K562 (cell line): ENCODE measurements at regions not wholly inside any gene's neighbourhood (a gene's known extent, or its start where the extent isn't known, plus 50 kb on each side); places are given as distances from the start of the nearest gene placed in this dataset.

Source experiments
- ATAC-seq: fragments of 200-7000 bp; cut with Tn5 transposase; 3 replicates; pipeline ENCODE4 v1.9.1; 2020; ENCODE audit warnings: moderate library complexity
- BruUV-seq: library from RNA; stranded (reverse); fragments of 400-500 nt; replicated peaks from 2 replicates; lab custom pipeline; 2021; lab: Mats Ljungman, UMichigan
- CTCF ChIA-PET: fragments of 300-600 bp; formaldehyde crosslinking; extraction: SDS; loops from one replicate; lab custom pipeline; 2021; ENCODE audit warnings: low intra/inter-chr PET ratio; lab: Yijun Ruan, JAX
- POLR2A ChIA-PET: fragments of 300-600, 350-650 bp; sonication (Branson Sonifier 250); formaldehyde crosslinking; extraction: SDS; loops from one replicate; lab custom pipeline; 2021; ENCODE audit warnings: antibody characterized with exemption, inconsistent platforms; lab: Yijun Ruan, JAX
- DNase-seq, 4 experiments: peaks; one replicate each; pipeline versions ENCODE4 v3.0.0 to v3.0.0-alpha.2; 2011 to 2018; ENCODE audit warnings: low spot score in 3 of 4, mixed read lengths in 3 of 4; ENCODE audit errors: extremely low read depth in 1 of 4
- FAIRE-seq: peaks from 2 replicates; lab custom pipeline; 2011; peaks lifted over from hg19 to GRCh38; lab: Jason Lieb, UNC
- H2AFZ ChIP-seq: 2 replicates; pipeline ENCODE4 v1.6.0; 2011; ENCODE audit warnings: low read depth, low read length, control low read depth, inconsistent platforms
- H3K27ac ChIP-seq: fragments of 200-600 bp; 3 replicates; pipeline ENCODE4 v1.8.0; 2011; ENCODE audit warnings: low read depth, mild to moderate bottlenecking, control low read depth, inconsistent platforms, low read length, moderate library complexity, mixed read lengths; ENCODE audit errors: extremely low read depth
- H3K27me3 ChIP-seq, 2 experiments: fragments of 300-600 bp in 1 of 2; 2 replicates in 1 of 2; 3 replicates in 1 of 2; pipeline versions ENCODE4 v1.6.0 to v1.8.0; 2011; ENCODE audit warnings: inconsistent platforms in 2 of 2, low read length in 2 of 2, mild to moderate bottlenecking in 1 of 2, mixed read lengths in 1 of 2, moderate library complexity in 1 of 2; ENCODE audit not compliant: control insufficient read depth in 2 of 2, insufficient read depth in 2 of 2
- H3K36me3 ChIP-seq: fragments of 300-600 bp; 3 replicates; pipeline ENCODE4 v1.8.0; 2011; ENCODE audit warnings: mild to moderate bottlenecking, low read length, inconsistent platforms; ENCODE audit not compliant: control insufficient read depth, insufficient read depth
- H3K4me1 ChIP-seq, 2 experiments: fragments of 200-600 bp in 1 of 2; replicated peaks in 1 of 2; 2 replicates in 1 of 2; 3 replicates in 1 of 2; pipeline versions ENCODE4 v1.5.1 to v1.8.0; 2011; ENCODE audit warnings: inconsistent platforms in 2 of 2, low read length in 2 of 2, mild to moderate bottlenecking in 1 of 2, mixed read lengths in 1 of 2, moderate library complexity in 1 of 2; ENCODE audit not compliant: control insufficient read depth in 2 of 2, insufficient read depth in 2 of 2
- H3K4me2 ChIP-seq: 2 replicates; pipeline ENCODE4 v1.6.1; 2011; ENCODE audit warnings: low read length, control low read depth, inconsistent platforms, mixed read lengths; ENCODE audit not compliant: insufficient read depth
- H3K4me3 ChIP-seq: fragments of 200-600 bp; sonication (generic), shearing (Covaris generic); 2 replicates; pipeline ENCODE4 v1.5.1; 2016; ENCODE audit warnings: control low read depth, inconsistent platforms
- H3K79me2 ChIP-seq: fragments of 200-600 bp; 3 replicates; pipeline ENCODE4 v1.8.0; 2011; ENCODE audit warnings: low read length, inconsistent platforms; ENCODE audit not compliant: control insufficient read depth, insufficient read depth
- H3K9ac ChIP-seq, 2 experiments: 2 replicates each; pipeline versions ENCODE4 v1.6.0 to v1.6.1; 2011; ENCODE audit warnings: low read depth in 2 of 2, low read length in 2 of 2, control low read depth in 1 of 2, inconsistent platforms in 1 of 2, mild to moderate bottlenecking in 1 of 2, mixed read lengths in 1 of 2; ENCODE audit not compliant: insufficient read depth in 1 of 2
- H3K9me1 ChIP-seq: one replicate; pipeline ENCODE4 v1.6.0; 2011; ENCODE audit warnings: inconsistent platforms, mild to moderate bottlenecking, low read length, moderate library complexity; ENCODE audit not compliant: control insufficient read depth, insufficient read depth
- H3K9me3 ChIP-seq: replicated peaks from 2 replicates; pipeline ENCODE4 v1.5.1; 2011; ENCODE audit warnings: low read depth, low read length, inconsistent platforms; ENCODE audit not compliant: control insufficient read depth, insufficient read depth
- H4K20me1 ChIP-seq: replicated peaks from 2 replicates; pipeline ENCODE4 v1.6.1; 2011; ENCODE audit warnings: low read length, inconsistent platforms, mixed read lengths; ENCODE audit not compliant: control insufficient read depth, insufficient read depth
- CBX3 ChIP-seq, 2 experiments: IDR thresholded peaks; 1 replicate in 1 of 2; 2 replicates in 1 of 2; pipeline ENCODE4 v1.6.1; 2012; ENCODE audit warnings: inconsistent platforms in 2 of 2, low read length in 2 of 2, borderline replicate concordance in 1 of 2, control low read depth in 1 of 2
- CBX8 ChIP-seq: fragments of 200-600 bp; sonication (generic); IDR thresholded peaks from 2 replicates; pipeline ENCODE4 v1.6.1; 2012; ENCODE audit warnings: borderline replicate concordance, mixed run types, low read depth, mild to moderate bottlenecking, moderate library complexity, mixed read lengths, low read length, control low read depth, inconsistent platforms; ENCODE audit not compliant: poor library complexity, severe bottlenecking; ENCODE audit errors: extremely low read depth
- HSF4 ChIP-seq: fragments of 250-450 bp; sonication (Bioruptor Pico); IDR thresholded peaks from 2 replicates; pipeline ENCODE4 v2.1.2; 2022; ENCODE audit warnings: mild to moderate bottlenecking, moderate library complexity, borderline replicate concordance
- LCOR ChIP-seq: sonication (generic); formaldehyde crosslinking; IDR thresholded peaks from 2 replicates; pipeline ENCODE4 v1.8.0; 2022; ENCODE audit warnings: mild to moderate bottlenecking, missing genetic modification reagents
- MLLT1 ChIP-seq, 2 experiments: fragments of 450-650 bp; IDR thresholded peaks; 2 replicates each; pipeline ENCODE4 v1.6.1; 2016
- NFYB ChIP-seq: IDR thresholded peaks from 2 replicates; pipeline ENCODE4 v1.6.1; 2011; ENCODE audit warnings: mild to moderate bottlenecking, moderate library complexity; ENCODE audit not compliant: insufficient read length; ENCODE audit errors: extremely low read depth
- PML ChIP-seq: IDR thresholded peaks from 2 replicates; pipeline ENCODE4 v1.6.1; 2012; ENCODE audit warnings: low read length, inconsistent platforms
- POLR2B ChIP-seq: fragments of 450-650 bp; IDR thresholded peaks from 2 replicates; pipeline ENCODE4 v1.6.1; 2018; ENCODE audit warnings: low read depth; ENCODE audit not compliant: partially characterized antibody
- RCOR1 ChIP-seq, 2 experiments: IDR thresholded peaks; 2 replicates each; pipeline ENCODE4 v1.6.1; 2012; ENCODE audit warnings: low read depth in 2 of 2, low read length in 2 of 2, borderline replicate concordance in 1 of 2, improper control_type of control experiment in 1 of 2
- RFX1 ChIP-seq: fragments of 450-650 bp; IDR thresholded peaks from 2 replicates; pipeline ENCODE4 v1.6.1; 2016; ENCODE audit warnings: mild to moderate bottlenecking, moderate library complexity
- RFX7 ChIP-seq: fragments of 250-450 bp; sonication (Bioruptor Pico); IDR thresholded peaks from 2 replicates; pipeline ENCODE4 v1.5.1; 2021; ENCODE audit warnings: mild to moderate bottlenecking
- RUNX1 ChIP-seq: sonication (generic); IDR thresholded peaks from 2 replicates; pipeline ENCODE4 v1.6.1; 2016; ENCODE audit warnings: antibody characterized with exemption, low read depth
- SAFB2 ChIP-seq: fragments of 200-400 bp; formaldehyde crosslinking; IDR thresholded peaks from 2 replicates; pipeline ENCODE4 v1.6.1; 2018; ENCODE audit warnings: borderline replicate concordance, low read length, low read depth, moderate library complexity; ENCODE audit not compliant: severe bottlenecking
- ZNF436 ChIP-seq: fragments of 250-450, 450-650 bp; sonication (Bioruptor Pico); formaldehyde crosslinking; IDR thresholded peaks from 2 replicates; pipeline ENCODE4 v1.7.0; 2020; ENCODE audit warnings: mild to moderate bottlenecking
- WGBS: fragments of 100-300 bp; shearing (Covaris generic); methylation state at CpG from one replicate; pipeline ENCODE4 v1.1.6; 2016; ENCODE audit warnings: low coverage, mixed read lengths; ENCODE audit not compliant: insufficient coverage; ENCODE audit errors: missing lambda C conversion rate; 5-methylcytosine and 5-hydroxymethylcytosine counted together
- in situ Hi-C: fragments of 300-500 bp; cut with MboI; formaldehyde crosslinking; loops from 4 replicates; pipeline ENCODE4 v1.15.0; 2018; ENCODE audit warnings: inconsistent platforms, mixed read lengths
- intact Hi-C: fragments of 100-400 bp; cut with micrococcal nuclease; formaldehyde crosslinking; loops from 2 replicates; pipeline ENCODE4 v1.14.2; 2022
- TF ChIP-seq, protein P1 (sequence below): fragments of 150-350 bp; conservative IDR thresholded peaks from 2 replicates; pipeline ENCODE4 v1.6.1; 2014; ENCODE audit warnings: low read length

DNA sequence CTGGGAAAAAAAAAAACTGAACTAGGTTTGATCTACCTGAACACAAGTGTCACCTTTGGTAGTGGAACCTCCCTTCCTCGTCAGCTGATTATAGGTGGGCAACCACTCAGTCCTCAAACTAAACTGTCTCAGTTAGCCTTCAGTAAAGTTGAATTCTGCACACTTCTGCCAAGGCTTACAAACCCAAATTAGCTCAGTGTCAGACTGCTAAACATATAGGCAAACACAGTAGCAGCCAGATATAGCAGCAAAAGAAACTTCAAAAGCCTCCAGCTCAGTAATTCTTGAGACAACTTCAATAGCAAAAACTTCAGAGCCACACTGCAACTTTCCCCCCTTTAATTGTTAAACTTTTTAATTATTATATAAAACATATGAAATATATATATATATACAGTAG is 956.9 kb downstream of the XPNPEP1 start:
- Histone ChIP-seq H3K9ac (no peak overlapping the region), H3K27ac (no peak overlapping the region), H3K4me2 (no peak overlapping the region), H3K27me3 (no peaks in the 10 kb centered on the region), H3K4me1 (no peaks in the 10 kb centered on the region), H3K9me1 (no peaks in the 10 kb centered on the region), H3K9me3 (no peaks in the 10 kb centered on the region), H3K36me3 (no peaks in the 10 kb centered on the region), H3K79me2 (no peaks in the 10 kb centered on the region), H3K4me3 (no peak overlapping the region), H2AFZ (no peak overlapping the region), H4K20me1 (no peaks in the 10 kb centered on the region)
- ATAC-seq (no peak), DNase-seq (no peak), FAIRE-seq (no peak)
- WGBS = 0% methylated on average over 1 of the region's 1 CpG
- in situ Hi-C loops = no loop called here
- TF ChIP-seq SAFB2 = no peak
- TF ChIP-seq RFX7 (CRISPR knock-in tag) = no peak
- TF ChIP-seq RUNX1 = no peak
- TF ChIP-seq LCOR (CRISPR knock-in tag) = no peak
- no peak for TF ChIP-seq RCOR1 (IDR thresholded peaks at IDR 0.05; ENCODE audit: borderline replicate concordance in 1 of 2, low read depth in 2 of 2, low read length in 2 of 2)
- TF ChIP-seq NFYB = no peak
- no peak for TF ChIP-seq POLR2B
- BruUV-seq = no TSS peak
- intact Hi-C loops = no loop called here
- ChIA-PET CTCF (no interaction called here), POLR2A (no interaction called here)

GRCh38 chr10:108966005-108966404 is 957.3 kb downstream of the XPNPEP1 start:
- ChIA-PET CTCF (no interaction called here), POLR2A (no interaction called here)
- H4K20me1 ChIP-seq = no peaks in the 10 kb centered on the region
- no peak overlapping the region for H3K4me3 ChIP-seq
- H3K9me1 ChIP-seq = no peaks in the 10 kb centered on the region
- no peaks in the 10 kb centered on the region for H3K9me3 ChIP-seq
- BruUV-seq = no TSS peak
- DNase-seq (no peak), FAIRE-seq (no peak), ATAC-seq (no peak)
- no peak overlapping the region for H3K9ac ChIP-seq
- no peaks in the 10 kb centered on the region for H3K27me3 ChIP-seq
- intact Hi-C loops = no loop called here
- in situ Hi-C loops = no loop called here
- H3K27ac ChIP-seq = no peak overlapping the region
- no peak overlapping the region for H2AFZ ChIP-seq
- no peaks in the 10 kb centered on the region for H3K4me1 ChIP-seq
- no peaks in the 10 kb centered on the region for H3K36me3 ChIP-seq
- H3K79me2 ChIP-seq = no peaks in the 10 kb centered on the region
- no peak overlapping the region for H3K4me2 ChIP-seq
- TF ChIP-seq RFX1 = no peak
- TF ChIP-seq PML = no peak
- TF ChIP-seq MLLT1 (IDR thresholded peaks at IDR 0.05) = no peak
- TF ChIP-seq HSF4 (CRISPR knock-in tag) = no peak
- no peak for TF ChIP-seq CBX3 (IDR thresholded peaks at IDR 0.05; ENCODE audit: borderline replicate concordance in 1 of 2, low read length in 2 of 2)
- no peak for TF ChIP-seq ZNF436 (CRISPR knock-in tag)
- TF ChIP-seq, protein P1, sequence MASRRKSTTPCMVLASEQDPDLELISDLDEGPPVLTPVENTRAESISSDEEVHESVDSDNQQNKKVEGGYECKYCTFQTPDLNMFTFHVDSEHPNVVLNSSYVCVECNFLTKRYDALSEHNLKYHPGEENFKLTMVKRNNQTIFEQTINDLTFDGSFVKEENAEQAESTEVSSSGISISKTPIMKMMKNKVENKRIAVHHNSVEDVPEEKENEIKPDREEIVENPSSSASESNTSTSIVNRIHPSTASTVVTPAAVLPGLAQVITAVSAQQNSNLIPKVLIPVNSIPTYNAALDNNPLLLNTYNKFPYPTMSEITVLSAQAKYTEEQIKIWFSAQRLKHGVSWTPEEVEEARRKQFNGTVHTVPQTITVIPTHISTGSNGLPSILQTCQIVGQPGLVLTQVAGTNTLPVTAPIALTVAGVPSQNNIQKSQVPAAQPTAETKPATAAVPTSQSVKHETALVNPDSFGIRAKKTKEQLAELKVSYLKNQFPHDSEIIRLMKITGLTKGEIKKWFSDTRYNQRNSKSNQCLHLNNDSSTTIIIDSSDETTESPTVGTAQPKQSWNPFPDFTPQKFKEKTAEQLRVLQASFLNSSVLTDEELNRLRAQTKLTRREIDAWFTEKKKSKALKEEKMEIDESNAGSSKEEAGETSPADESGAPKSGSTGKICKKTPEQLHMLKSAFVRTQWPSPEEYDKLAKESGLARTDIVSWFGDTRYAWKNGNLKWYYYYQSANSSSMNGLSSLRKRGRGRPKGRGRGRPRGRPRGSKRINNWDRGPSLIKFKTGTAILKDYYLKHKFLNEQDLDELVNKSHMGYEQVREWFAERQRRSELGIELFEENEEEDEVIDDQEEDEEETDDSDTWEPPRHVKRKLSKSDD = no peak
- TF ChIP-seq CBX8 = no peak
